ENCODE measurements at regions not wholly inside any gene's neighbourhood (a gene's known extent, or its start where the extent isn't known, plus 50 kb on each side); places are given as distances from the start of the nearest gene placed in this dataset.
A peak's percentile ranks its signal among the peaks of the same experiment; 100 is the strongest.

GRCh38 chr10:47058032-47058702 lies 146.9 kb downstream of the PTPN20 start:
- Histone ChIP-seq H3K27me3 (no peaks in the 10 kb centered on the region), H3K4me3 (no peak overlapping the region), H3K36me3 (no peaks in the 10 kb centered on the region), H3K4me1 (peaks cover 4% of the 10 kb centered on the region), H3K9me3 (no peaks in the 10 kb centered on the region), H3K27ac (no peak overlapping the region)
- no peak for TF ChIP-seq POLR2A (IDR thresholded peaks at IDR 0.05)
- no peak for TF ChIP-seq CTCF (IDR thresholded peaks at IDR 0.05)
- TF ChIP-seq POLR2AphosphoS5 (IDR thresholded peaks at IDR 0.05; ENCODE audit: insufficient read depth in 1 of 2, low read depth in 1 of 2): no peak
- intact Hi-C loops (cut with DNase I): no loop called here
- peak in 1 of 2 donors; percentile 61 for DNase-seq (ENCODE audit: extremely low spot score in 2 of 2)

DNA sequence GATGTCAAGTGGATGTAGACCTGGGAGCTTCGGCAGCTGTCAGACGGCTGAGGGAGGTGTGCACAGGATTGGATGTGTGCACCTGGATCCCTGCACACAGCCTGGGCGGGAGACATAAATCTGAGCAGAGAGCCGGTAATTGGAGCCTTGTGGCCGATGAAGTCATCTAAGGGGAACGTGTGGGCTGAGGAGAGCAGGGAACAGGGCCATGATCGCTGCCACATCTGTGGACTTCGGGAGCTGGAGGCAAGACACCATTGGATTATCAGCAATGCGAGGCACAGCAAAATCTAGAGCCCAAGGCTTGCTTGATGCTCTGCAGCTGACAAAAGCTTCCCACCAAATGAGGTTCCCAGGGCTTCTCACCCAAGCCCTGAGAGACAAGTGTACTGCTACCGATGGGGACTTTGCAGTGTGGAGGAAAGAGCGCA lies 147.7 kb downstream of the PTPN20 start:
- intact Hi-C loops (cut with DNase I): no loop called here
- DNase-seq (ENCODE audit: extremely low spot score in 2 of 2): peak; percentile 72 to 84
- peaks cover 4% of the 10 kb centered on the region for H3K4me1 ChIP-seq
- no peak for TF ChIP-seq CTCF (IDR thresholded peaks at IDR 0.05)
- no peak for TF ChIP-seq POLR2AphosphoS5 (IDR thresholded peaks at IDR 0.05; ENCODE audit: insufficient read depth in 1 of 2, low read depth in 1 of 2)
- TF ChIP-seq POLR2A (IDR thresholded peaks at IDR 0.05): no peak
- no peaks in the 10 kb centered on the region for H3K9me3 ChIP-seq
- H3K27ac ChIP-seq: no peak overlapping the region
- no peak overlapping the region for H3K4me3 ChIP-seq
- no peaks in the 10 kb centered on the region for H3K36me3 ChIP-seq
- H3K27me3 ChIP-seq: no peaks in the 10 kb centered on the region

DNA sequence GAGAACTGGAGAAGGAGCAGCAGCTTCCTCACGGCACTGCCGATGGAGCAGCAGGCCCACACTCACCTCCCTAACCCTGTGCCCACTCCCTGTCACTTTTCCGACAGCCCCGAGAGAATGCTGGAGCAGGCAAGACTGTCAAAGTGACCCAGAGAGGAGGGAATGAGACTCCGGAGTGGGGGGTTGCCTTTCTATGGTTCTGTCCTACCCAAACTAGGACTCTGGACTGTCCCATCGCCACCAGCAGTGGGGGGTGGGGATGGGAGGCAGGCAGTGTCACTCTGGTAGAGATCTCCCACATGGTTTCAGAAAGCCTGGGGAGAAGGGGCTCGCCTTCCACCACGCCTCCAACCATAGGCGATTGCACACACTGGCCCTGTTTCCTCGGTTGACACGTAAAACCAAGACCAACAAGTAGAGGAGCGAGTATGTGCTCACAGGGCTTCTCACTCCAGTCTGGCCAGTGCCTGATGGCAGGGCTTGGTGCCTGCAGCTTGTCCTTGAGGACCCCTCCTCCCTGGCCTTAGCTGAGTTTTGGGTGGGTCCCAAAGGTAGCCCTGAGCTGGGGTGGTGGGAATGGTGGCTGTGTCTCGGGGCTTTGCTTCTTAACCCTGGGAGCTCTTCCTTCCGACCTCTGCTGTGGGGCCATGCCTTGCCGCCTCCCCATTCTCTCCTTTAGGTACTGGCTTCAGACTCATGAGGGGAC lies 148.5 kb downstream of the PTPN20 start:
- peak in 1 of 2 donors; percentile 85 for DNase-seq (ENCODE audit: extremely low spot score in 2 of 2)
- intact Hi-C loops (cut with DNase I): no loop called here
- TF ChIP-seq POLR2AphosphoS5 (IDR thresholded peaks at IDR 0.05; ENCODE audit: insufficient read depth in 1 of 2, low read depth in 1 of 2): no peak
- TF ChIP-seq CTCF (IDR thresholded peaks at IDR 0.05): no peak
- TF ChIP-seq POLR2A (IDR thresholded peaks at IDR 0.05): no peak
- Histone ChIP-seq H3K4me1 (peaks cover 4% of the 10 kb centered on the region), H3K36me3 (no peaks in the 10 kb centered on the region), H3K27ac (no peak overlapping the region), H3K27me3 (no peaks in the 10 kb centered on the region), H3K4me3 (no peak overlapping the region), H3K9me3 (no peaks in the 10 kb centered on the region)

GRCh38 chr10:47060356-47060755 lies 149.1 kb downstream of the PTPN20 start:
- Histone ChIP-seq H3K27me3 (no peaks in the 10 kb centered on the region), H3K36me3 (no peaks in the 10 kb centered on the region), H3K4me1 (peaks cover 4% of the 10 kb centered on the region), H3K9me3 (no peaks in the 10 kb centered on the region), H3K27ac (no peak overlapping the region), H3K4me3 (no peak overlapping the region)
- intact Hi-C loops (cut with DNase I): no loop called here
- DNase-seq (ENCODE audit: extremely low spot score in 2 of 2): peak in 1 of 2 donors; percentile 72
- no peak for TF ChIP-seq POLR2AphosphoS5 (IDR thresholded peaks at IDR 0.05; ENCODE audit: insufficient read depth in 1 of 2, low read depth in 1 of 2)
- TF ChIP-seq POLR2A (IDR thresholded peaks at IDR 0.05): no peak
- TF ChIP-seq CTCF (IDR thresholded peaks at IDR 0.05): no peak

- H3K4me1 ChIP-seq: peaks cover 4% of the 10 kb centered on the region
- DNase-seq (ENCODE audit: extremely low spot score in 2 of 2): peak; percentile 70 to 72
- no peak overlapping the region for H3K27ac ChIP-seq
- intact Hi-C loops (cut with DNase I): no loop called here
- no peaks in the 10 kb centered on the region for H3K27me3 ChIP-seq
- no peak overlapping the region for H3K4me3 ChIP-seq
- no peaks in the 10 kb centered on the region for H3K9me3 ChIP-seq
- TF ChIP-seq POLR2AphosphoS5 (IDR thresholded peaks at IDR 0.05; ENCODE audit: insufficient read depth in 1 of 2, low read depth in 1 of 2) (no peak), CTCF (IDR thresholded peaks at IDR 0.05) (no peak), POLR2A (IDR thresholded peaks at IDR 0.05) (no peak)
- H3K36me3 ChIP-seq: no peaks in the 10 kb centered on the region
Measured at GRCh38 chr10:47060993-47061500, 149.8 kb downstream of the PTPN20 start.

Data from vagina (tissue), 2 donors.